OCI-LY7 (cell line): ENCODE measurements at regions not wholly inside any gene's neighbourhood (a gene's known extent, or its start where the extent isn't known, plus 50 kb on each side); places are given as distances from the start of the nearest gene placed in this dataset.

Experiments
- CTCF ChIP-seq: fragments of 200-600 bp; sonication (generic); conservative IDR thresholded peaks from 2 replicates; pipeline ENCODE4 v1.5.1; 2014; ENCODE audit warnings: mild to moderate bottlenecking, antibody characterized with exemption, low read length, moderate library complexity, mixed read lengths
- EZH2phosphoT487 ChIP-seq: fragments of 200-600 bp; sonication (generic); IDR thresholded peaks from 2 replicates; pipeline ENCODE4 v1.6.1; 2018; ENCODE audit warnings: low read depth, borderline replicate concordance, mild to moderate bottlenecking, mixed run types, antibody characterized with exemption, low read length, moderate library complexity, mixed read lengths

- TF ChIP-seq CTCF (no peak), EZH2phosphoT487 (no peak)
Observed at GRCh38 chr6:164159061-164159460, 744.5 kb downstream of the QKI start.
